NB4 (cell line): ENCODE measurements at regions not wholly inside any gene's neighbourhood (a gene's known extent, or its start where the extent isn't known, plus 50 kb on each side); places are given as distances from the start of the nearest gene placed in this dataset.

Experiments used
- DNase-seq: peaks from one replicate; pipeline ENCODE4 v3.0.0; 2010; ENCODE audit warnings: low read depth
- H3K4me3 ChIP-seq: one replicate; pipeline ENCODE4 v1.5.1; 2011; ENCODE audit warnings: mild to moderate bottlenecking, low read depth, low read length, moderate library complexity
- MYC ChIP-seq: IDR thresholded peaks from 2 replicates; pipeline ENCODE4 v1.6.1; 2011; ENCODE audit warnings: low read depth, low read length
- POLR2A ChIP-seq: IDR thresholded peaks from 2 replicates; pipeline ENCODE4 v1.6.1; 2011; ENCODE audit warnings: mild to moderate bottlenecking; ENCODE audit not compliant: insufficient read length; ENCODE audit errors: extremely low read depth
- TF ChIP-seq, protein P1 (sequence below): IDR thresholded peaks from one replicate; pipeline ENCODE4 v1.5.1; 2012; ENCODE audit warnings: low read depth, low read length
- TF ChIP-seq, protein P2 (sequence below): IDR thresholded peaks from 2 replicates; pipeline ENCODE4 v1.6.1; 2011; ENCODE audit warnings: low read depth, low read length

DNA sequence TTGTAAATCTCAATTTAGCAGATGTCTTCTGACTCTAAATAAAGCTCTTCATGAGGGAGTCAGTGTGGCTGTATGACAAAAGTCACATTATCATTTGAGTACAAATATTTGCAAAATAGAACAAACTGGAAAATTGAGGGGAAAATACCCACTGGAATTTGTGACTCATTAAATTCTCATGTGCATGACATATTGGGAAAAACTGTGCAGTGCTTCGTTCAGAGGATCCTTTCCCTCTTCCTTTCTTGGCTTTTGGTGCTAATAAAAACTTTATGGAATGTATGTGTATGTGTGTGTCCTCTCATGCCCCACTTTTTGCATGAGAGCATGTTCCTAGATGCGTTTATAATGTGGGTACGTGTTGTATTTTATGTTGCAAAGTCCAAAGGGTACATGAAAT lies 267.8 kb downstream of the KTN1 start:
- H3K4me3 ChIP-seq: no peak overlapping the region
- no peak for TF ChIP-seq MYC
- TF ChIP-seq, protein P1, sequence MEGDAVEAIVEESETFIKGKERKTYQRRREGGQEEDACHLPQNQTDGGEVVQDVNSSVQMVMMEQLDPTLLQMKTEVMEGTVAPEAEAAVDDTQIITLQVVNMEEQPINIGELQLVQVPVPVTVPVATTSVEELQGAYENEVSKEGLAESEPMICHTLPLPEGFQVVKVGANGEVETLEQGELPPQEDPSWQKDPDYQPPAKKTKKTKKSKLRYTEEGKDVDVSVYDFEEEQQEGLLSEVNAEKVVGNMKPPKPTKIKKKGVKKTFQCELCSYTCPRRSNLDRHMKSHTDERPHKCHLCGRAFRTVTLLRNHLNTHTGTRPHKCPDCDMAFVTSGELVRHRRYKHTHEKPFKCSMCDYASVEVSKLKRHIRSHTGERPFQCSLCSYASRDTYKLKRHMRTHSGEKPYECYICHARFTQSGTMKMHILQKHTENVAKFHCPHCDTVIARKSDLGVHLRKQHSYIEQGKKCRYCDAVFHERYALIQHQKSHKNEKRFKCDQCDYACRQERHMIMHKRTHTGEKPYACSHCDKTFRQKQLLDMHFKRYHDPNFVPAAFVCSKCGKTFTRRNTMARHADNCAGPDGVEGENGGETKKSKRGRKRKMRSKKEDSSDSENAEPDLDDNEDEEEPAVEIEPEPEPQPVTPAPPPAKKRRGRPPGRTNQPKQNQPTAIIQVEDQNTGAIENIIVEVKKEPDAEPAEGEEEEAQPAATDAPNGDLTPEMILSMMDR: no peak
- DNase-seq: no peak

DNA sequence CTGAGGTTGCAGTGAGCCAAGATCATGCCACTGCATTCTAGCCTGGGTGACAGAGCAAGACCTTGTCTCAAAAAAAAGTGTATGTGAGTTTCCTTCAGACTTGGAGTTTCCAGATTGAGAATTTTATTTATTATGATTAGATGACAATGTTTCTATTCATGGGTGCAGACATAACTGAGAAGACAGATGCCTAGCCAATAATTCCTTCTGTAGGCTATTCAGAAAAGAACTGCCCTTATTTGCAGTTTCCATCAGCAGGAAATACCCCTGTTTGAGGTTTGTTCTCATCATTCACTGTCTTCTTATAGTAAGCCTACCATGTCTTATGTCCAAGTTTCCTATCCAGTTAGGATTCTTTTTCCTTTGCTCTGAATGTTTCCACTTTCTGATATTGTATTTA lies 269.0 kb downstream of the KTN1 start:
- H3K4me3 ChIP-seq: no peak overlapping the region
- TF ChIP-seq MYC (no peak), POLR2A (no peak)
- TF ChIP-seq, protein P1: no peak
- TF ChIP-seq, protein P2, sequence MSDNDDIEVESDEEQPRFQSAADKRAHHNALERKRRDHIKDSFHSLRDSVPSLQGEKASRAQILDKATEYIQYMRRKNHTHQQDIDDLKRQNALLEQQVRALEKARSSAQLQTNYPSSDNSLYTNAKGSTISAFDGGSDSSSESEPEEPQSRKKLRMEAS: no peak
- DNase-seq: no peak

DNA sequence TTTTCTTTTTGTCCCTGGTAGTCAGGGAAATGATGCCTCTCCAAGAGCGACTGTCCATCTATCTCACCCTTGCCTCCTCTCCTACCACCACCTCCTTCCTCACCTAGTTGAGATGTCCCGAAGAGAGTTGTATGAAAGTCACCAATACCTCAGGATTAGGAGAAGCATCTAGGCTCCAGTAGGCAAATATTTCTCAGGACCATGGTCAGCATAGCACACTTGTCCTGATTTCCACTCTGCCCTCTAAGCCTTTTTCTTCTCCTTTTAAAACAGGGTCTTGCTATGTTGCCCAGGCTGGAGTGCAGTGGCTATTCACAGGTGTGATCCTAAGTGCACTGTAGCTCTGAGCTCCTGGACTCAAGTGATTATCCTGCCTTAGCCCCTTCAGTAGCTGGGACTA lies 268.4 kb upstream of the PELI2 start:
- no peak for DNase-seq
- H3K4me3 ChIP-seq: no peak overlapping the region
- TF ChIP-seq MYC: no peak
- no peak for TF ChIP-seq POLR2A
- TF ChIP-seq, protein P1: no peak
- TF ChIP-seq, protein P2: no peak

- no peak for DNase-seq
- H3K4me3 ChIP-seq: no peak overlapping the region
- TF ChIP-seq, protein P1: no peak
- TF ChIP-seq MYC (no peak), POLR2A (no peak)
These were observed 267.4 kb upstream of the PELI2 start for GRCh38 chr14:55850825-55851241.

GRCh38 chr14:55851301-55851700 lies 266.9 kb upstream of the PELI2 start:
- TF ChIP-seq, protein P2: no peak
- no peak for TF ChIP-seq MYC
- TF ChIP-seq POLR2A: no peak
- TF ChIP-seq, protein P1: no peak
- H3K4me3 ChIP-seq: no peak overlapping the region
- DNase-seq: no peak

- no peak for DNase-seq
- TF ChIP-seq, protein P1: no peak
- TF ChIP-seq MYC (no peak), POLR2A (no peak)
- TF ChIP-seq, protein P2: no peak
- no peak overlapping the region for H3K4me3 ChIP-seq
These were observed 266.2 kb upstream of the PELI2 start for GRCh38 chr14:55851961-55852360.
